Spinal cord (tissue), 9 donors: ENCODE measurements at regions not wholly inside any gene's neighbourhood (a gene's known extent, or its start where the extent isn't known, plus 50 kb on each side); places are given as distances from the start of the nearest gene placed in this dataset.

Source experiments
- DNase-seq, 6 donors: peaks; one replicate each; pipeline versions ENCODE4 v3.0.0 to v3.0.0-alpha.2; 2013 to 2015; ENCODE audit warnings: low spot score in 6 of 6, low read depth in 4 of 6
- H3K27ac ChIP-seq: one replicate; pipeline ENCODE4 v1.5.1; 2013; ENCODE audit warnings: low read depth, low read length, control low read depth
- H3K27me3 ChIP-seq: one replicate; pipeline ENCODE4 v1.6.1; 2013; ENCODE audit warnings: low read length; ENCODE audit not compliant: control insufficient read depth, insufficient read depth
- H3K36me3 ChIP-seq: one replicate; pipeline ENCODE4 v1.6.1; 2013; ENCODE audit warnings: low read length; ENCODE audit not compliant: control insufficient read depth, insufficient read depth
- H3K4me1 ChIP-seq: one replicate; pipeline ENCODE4 v1.6.1; 2013; ENCODE audit warnings: low read length; ENCODE audit not compliant: control insufficient read depth, insufficient read depth
- H3K4me3 ChIP-seq: one replicate; pipeline ENCODE4 v1.5.1; 2013; ENCODE audit warnings: low read depth, low read length, control low read depth
- H3K9me3 ChIP-seq: one replicate; pipeline ENCODE4 v1.6.1; 2013; ENCODE audit warnings: low read length; ENCODE audit not compliant: control insufficient read depth, insufficient read depth
- WGBS: methylation state at CpG from one replicate; pipeline ENCODE4 v1.1.5; 2013; ENCODE audit warnings: missing lambda C conversion rate; ENCODE audit not compliant: insufficient coverage; 5-methylcytosine and 5-hydroxymethylcytosine counted together
- donor health status: healthy.

DNA sequence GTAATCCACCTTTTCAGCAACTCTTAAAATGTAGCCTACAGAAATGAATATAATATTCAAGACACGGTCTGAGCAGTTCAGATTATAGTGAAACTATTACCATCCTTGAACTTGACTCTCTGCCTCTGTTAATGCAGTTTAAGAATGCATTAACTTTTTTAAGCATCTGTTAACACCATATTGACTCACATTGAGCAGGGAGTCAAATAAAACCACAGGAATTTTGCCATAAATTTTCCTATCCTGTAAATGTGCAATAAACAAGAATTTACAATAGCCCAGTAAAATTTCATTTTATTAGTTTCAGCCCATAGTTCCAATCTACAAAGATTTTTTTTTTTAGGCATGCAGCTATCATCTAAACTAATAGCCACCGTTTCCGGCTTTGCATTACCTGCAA, 239.2 kb upstream of the DEFB112 start:
- Histone ChIP-seq H3K36me3 (no peaks in the 10 kb centered on the region), H3K9me3 (no peaks in the 10 kb centered on the region), H3K27ac (no peak overlapping the region), H3K4me1 (no peaks in the 10 kb centered on the region), H3K27me3 (no peaks in the 10 kb centered on the region), H3K4me3 (no peak overlapping the region)
- peak in 1 of 6 donors; percentile 12 for DNase-seq
- WGBS = 86% methylated on average over 2 of the region's 3 CpGs

DNA sequence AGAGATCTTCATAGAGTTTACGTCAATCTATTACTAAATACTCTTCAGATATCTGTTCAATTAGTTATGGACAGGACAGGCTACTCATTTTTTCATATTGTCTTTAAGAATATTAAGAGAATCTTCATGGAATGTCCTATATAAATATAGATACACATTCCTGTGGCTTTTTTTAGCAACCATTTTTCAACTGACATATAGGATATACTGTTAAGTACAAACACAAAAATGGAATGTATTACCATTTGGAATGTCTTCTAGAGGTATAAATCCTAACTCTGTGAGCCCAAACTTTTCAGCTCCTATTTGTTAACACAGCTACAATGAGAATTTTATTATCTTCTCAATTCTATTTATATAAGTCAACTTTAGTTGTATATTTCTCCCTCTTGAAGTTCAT, 239.6 kb upstream of the DEFB112 start:
- no peaks in the 10 kb centered on the region for H3K9me3 ChIP-seq
- H3K4me3 ChIP-seq = no peak overlapping the region
- no peak overlapping the region for H3K27ac ChIP-seq
- no peaks in the 10 kb centered on the region for H3K36me3 ChIP-seq
- no peak for DNase-seq
- no peaks in the 10 kb centered on the region for H3K4me1 ChIP-seq
- WGBS = no CpG with 5 or more reads among the region's 1 CpG
- H3K27me3 ChIP-seq = no peaks in the 10 kb centered on the region

DNA sequence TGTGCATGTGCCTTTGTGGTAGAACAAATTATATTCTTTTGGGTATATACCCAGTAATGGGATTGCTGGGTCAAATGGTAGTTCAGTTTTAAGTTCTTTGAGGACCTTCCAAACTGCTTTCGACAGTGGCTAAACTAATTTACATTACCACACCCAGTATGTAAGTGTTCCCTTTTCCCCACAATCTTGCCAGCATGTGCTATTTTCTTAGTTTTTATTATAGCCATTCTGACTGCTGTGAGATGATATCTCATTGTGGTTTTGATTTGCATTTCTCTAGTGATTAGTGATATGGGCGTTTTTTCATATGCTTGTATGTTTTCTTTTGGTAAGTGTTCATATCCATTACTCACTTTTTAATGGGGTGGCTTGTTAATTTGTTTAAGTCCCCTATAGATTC, 251.6 kb upstream of the DEFB112 start:
- H3K36me3 ChIP-seq = no peaks in the 10 kb centered on the region
- H3K27ac ChIP-seq = no peak overlapping the region
- H3K4me3 ChIP-seq = no peak overlapping the region
- no peaks in the 10 kb centered on the region for H3K27me3 ChIP-seq
- no peaks in the 10 kb centered on the region for H3K4me1 ChIP-seq
- WGBS = no CpG with 5 or more reads among the region's 2 CpGs
- DNase-seq = no peak
- H3K9me3 ChIP-seq = peaks cover 2% of the 10 kb centered on the region

DNA sequence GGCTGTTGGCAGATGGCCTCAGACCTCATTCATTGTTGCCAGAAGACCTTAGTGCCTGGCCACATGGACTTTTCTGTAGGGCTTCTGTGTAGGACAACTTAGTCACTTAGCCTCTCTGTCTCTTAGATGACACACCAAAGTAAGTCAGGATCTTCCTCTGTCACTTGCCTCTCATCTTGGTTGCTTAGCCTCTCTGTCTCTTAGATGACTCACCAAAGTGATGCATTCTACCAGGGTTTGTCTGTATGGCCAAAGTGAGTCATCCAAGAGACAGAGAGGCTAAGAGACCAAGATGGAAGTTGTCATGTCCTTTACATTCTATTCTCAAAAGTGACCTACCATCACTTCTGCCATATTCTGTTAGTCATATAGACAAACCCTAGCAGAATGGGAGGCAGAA, 255.9 kb upstream of the DEFB112 start:
- H3K36me3 ChIP-seq = no peaks in the 10 kb centered on the region
- peaks cover 2% of the 10 kb centered on the region for H3K9me3 ChIP-seq
- H3K27ac ChIP-seq = no peak overlapping the region
- no peaks in the 10 kb centered on the region for H3K27me3 ChIP-seq
- H3K4me3 ChIP-seq = no peak overlapping the region
- no peaks in the 10 kb centered on the region for H3K4me1 ChIP-seq
- no peak for DNase-seq

DNA sequence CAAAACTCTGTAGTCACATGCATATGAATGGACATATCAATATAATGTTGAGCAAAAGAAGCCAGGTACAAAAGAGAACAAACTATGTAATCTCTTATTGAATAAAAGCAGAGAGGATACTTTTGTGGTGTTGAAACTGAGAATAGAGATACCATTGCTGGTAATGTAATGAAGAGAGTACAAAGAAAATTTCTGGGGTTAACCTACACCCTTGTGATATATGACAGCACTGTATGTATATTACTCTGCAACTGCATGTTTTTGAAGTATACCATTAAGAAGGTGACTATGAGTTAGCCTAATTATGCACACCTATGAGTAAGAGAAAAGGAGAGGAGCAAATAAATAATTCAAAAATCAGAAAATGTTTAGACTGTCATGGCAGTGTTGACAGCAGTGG, 268.8 kb upstream of the DEFB112 start:
- Histone ChIP-seq H3K9me3 (no peaks in the 10 kb centered on the region), H3K27ac (no peak overlapping the region), H3K27me3 (no peaks in the 10 kb centered on the region), H3K4me1 (no peaks in the 10 kb centered on the region), H3K4me3 (no peak overlapping the region), H3K36me3 (no peaks in the 10 kb centered on the region)
- DNase-seq = no peak

DNA sequence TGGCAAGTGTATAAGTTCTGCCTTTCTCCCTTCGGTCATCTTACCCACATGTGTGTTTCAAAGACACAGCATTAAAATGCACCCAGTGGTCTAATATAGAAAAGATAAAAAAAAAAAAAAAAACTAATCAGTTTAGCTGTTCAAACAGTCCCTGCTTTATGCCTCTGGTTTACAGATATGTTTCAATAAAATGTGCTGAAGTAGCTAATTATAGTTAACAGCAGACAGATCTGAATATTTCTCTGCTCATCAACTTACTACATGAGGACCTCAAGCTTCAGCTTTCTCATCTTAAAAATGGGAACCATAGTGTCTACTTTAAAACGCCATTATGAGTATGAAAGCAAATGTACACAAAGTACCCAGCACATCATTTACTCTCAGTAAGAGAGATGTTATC, 280.6 kb upstream of the DEFB112 start:
- H3K9me3 ChIP-seq = no peaks in the 10 kb centered on the region
- no peak for DNase-seq
- H3K36me3 ChIP-seq = no peaks in the 10 kb centered on the region
- WGBS = no CpG with 5 or more reads among the region's 2 CpGs
- no peaks in the 10 kb centered on the region for H3K27me3 ChIP-seq
- no peak overlapping the region for H3K27ac ChIP-seq
- no peaks in the 10 kb centered on the region for H3K4me1 ChIP-seq
- H3K4me3 ChIP-seq = no peak overlapping the region

DNA sequence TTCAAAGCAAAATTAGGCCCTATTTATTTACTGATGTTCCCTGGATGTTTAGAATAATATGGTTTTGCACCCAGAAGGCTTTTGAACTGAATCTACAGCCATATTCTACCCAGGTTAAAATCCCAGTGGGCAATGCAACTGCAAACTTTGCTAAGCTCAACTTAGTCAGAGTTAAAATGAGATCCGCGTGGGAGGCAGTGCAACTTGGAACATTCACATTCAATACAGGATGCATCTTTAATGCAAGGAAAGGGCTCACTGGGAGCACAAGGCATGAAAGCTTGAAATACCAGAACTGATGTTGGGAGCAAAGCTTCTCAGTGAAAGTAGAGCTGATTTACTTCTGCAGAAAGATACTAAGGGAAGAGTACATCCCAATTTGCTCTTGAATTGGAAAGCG, 281.2 kb upstream of the DEFB112 start:
- WGBS = 57% methylated on average over 2 of the region's 3 CpGs
- no peaks in the 10 kb centered on the region for H3K36me3 ChIP-seq
- H3K27ac ChIP-seq = no peak overlapping the region
- H3K4me3 ChIP-seq = no peak overlapping the region
- DNase-seq = no peak
- H3K4me1 ChIP-seq = no peaks in the 10 kb centered on the region
- H3K27me3 ChIP-seq = no peaks in the 10 kb centered on the region
- no peaks in the 10 kb centered on the region for H3K9me3 ChIP-seq

DNA sequence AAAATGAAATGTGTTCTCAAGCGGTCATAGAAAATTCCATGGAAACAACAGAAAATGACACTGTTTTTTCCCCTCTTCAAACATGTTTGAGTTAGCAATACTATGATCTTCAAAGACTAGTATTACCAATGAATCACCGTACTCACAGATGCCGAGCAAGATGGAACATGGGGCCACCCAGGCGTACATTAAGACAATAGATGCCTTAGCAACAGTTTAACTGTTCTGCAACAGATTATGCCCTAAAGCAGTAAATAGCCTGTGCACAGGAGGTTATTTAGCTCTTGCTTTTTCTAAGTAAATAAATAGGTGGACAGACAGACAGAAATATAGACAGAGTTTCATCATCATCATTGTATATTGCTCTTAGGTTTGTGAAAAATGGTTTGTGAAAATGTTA, 284.0 kb upstream of the DEFB112 start:
- Histone ChIP-seq H3K4me1 (no peaks in the 10 kb centered on the region), H3K9me3 (no peaks in the 10 kb centered on the region), H3K27ac (no peak overlapping the region), H3K4me3 (no peak overlapping the region), H3K36me3 (no peaks in the 10 kb centered on the region), H3K27me3 (no peaks in the 10 kb centered on the region)
- WGBS = 71% methylated on average over 1 of the region's 4 CpGs
- no peak for DNase-seq

DNA sequence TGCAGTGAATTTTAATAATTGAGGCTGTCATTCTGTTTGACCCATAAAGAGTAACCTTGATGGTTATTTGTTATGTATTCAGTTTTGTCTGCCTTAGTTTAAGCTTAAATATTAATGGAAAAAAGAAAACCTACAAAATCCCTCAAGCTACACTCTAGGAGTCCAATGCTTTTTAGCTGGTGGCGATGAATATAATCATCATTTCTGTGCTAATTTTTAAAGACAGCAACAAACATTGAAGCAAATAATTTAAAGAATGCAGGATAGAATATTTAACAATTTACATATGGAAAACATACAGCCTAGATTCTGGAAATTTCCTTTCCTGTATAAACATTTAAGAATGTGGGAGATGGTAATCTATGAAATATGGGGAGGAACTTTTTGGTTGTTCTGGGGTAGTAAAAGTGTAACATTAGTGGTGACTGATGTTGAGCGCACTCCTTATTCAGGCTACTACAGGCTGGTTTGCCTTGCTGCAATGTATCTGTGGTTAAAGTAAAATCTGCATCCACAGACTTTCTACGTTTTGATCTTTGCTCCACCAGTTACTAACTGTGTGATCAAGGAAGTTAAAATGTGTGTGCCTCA, 287.9 kb upstream of the DEFB112 start:
- no peak for DNase-seq
- Histone ChIP-seq H3K27me3 (no peaks in the 10 kb centered on the region), H3K4me1 (no peaks in the 10 kb centered on the region), H3K27ac (no peak overlapping the region), H3K36me3 (no peaks in the 10 kb centered on the region), H3K9me3 (no peaks in the 10 kb centered on the region), H3K4me3 (no peak overlapping the region)
- WGBS = 100% methylated on average over 1 of the region's 3 CpGs

DNA sequence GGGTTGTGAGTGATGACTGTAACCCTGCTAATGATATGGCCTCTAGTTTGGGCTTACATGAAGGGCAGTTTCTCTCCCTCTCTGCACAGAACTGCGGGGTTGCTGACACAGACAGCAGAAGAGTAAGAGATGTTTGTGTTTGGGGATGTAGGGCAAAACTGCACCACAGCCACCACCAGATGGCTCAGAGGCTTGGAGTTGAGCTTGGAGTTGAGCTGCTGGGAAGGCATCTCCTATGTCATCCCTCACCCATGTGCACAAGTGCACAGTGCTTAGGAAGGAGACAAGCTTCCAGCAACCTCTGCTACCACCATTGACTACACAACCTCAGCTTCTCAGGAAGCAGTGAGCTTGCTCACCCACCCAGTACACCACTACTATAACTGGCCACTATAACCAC, 303.9 kb upstream of the DEFB112 start:
- no peaks in the 10 kb centered on the region for H3K27me3 ChIP-seq
- H3K9me3 ChIP-seq = peaks cover 2% of the 10 kb centered on the region
- H3K4me1 ChIP-seq = no peaks in the 10 kb centered on the region
- no peak for DNase-seq
- H3K36me3 ChIP-seq = no peaks in the 10 kb centered on the region
- H3K4me3 ChIP-seq = no peak overlapping the region
- WGBS = no CpG with 5 or more reads among the region's 1 CpG
- no peak overlapping the region for H3K27ac ChIP-seq
